HFFc6 (cell line): ENCODE measurements at regions not wholly inside any gene's neighbourhood (a gene's known extent, or its start where the extent isn't known, plus 50 kb on each side); places are given as distances from the start of the nearest gene placed in this dataset.

ENCODE experiments used
- DNase-seq: peaks from one replicate; pipeline ENCODE4 v3.0.0-alpha.2; 2018
- H3K27ac Mint-ChIP-seq: 2 replicates; pipeline ENCODE4 v1.8.0; 2020; ENCODE audit warnings: mild to moderate bottlenecking, mixed read lengths
- H3K27me3 Mint-ChIP-seq: 2 replicates; pipeline ENCODE4 v1.8.0; 2021; ENCODE audit warnings: mild to moderate bottlenecking, moderate library complexity, mixed read lengths; ENCODE audit not compliant: insufficient read depth
- H3K36me3 Mint-ChIP-seq: 2 replicates; pipeline ENCODE4 v1.8.0; 2021; ENCODE audit warnings: low read depth, mixed read lengths
- H3K4me1 Mint-ChIP-seq: 2 replicates; pipeline ENCODE4 v1.8.0; 2020; ENCODE audit warnings: low read depth, mixed read lengths
- H3K4me3 Mint-ChIP-seq: 2 replicates; pipeline ENCODE4 v1.8.0; 2020; ENCODE audit warnings: mild to moderate bottlenecking, moderate library complexity, mixed read lengths
- H3K9me3 Mint-ChIP-seq: 2 replicates; pipeline ENCODE4 v1.8.0; 2020; ENCODE audit warnings: mild to moderate bottlenecking, mixed read lengths
- TF ChIP-seq, protein P1 (sequence below): fragments of 200-600 bp; sonication (generic); IDR thresholded peaks from 2 replicates; pipeline ENCODE4 v1.5.0; 2021; ENCODE audit warnings: antibody characterized with exemption, mild to moderate bottlenecking

GRCh38 chr3:187518616-187519015 lies 150.4 kb downstream of the RTP4 start:
- no peak for DNase-seq
- H3K36me3 Mint-ChIP-seq = no peaks in the 10 kb centered on the region
- no peaks in the 10 kb centered on the region for H3K27me3 Mint-ChIP-seq
- H3K4me1 Mint-ChIP-seq = peaks cover 30% of the 10 kb centered on the region
- peak overlapping the region; percentile 77; the same call in 1 of the 2 replicates for H3K27ac Mint-ChIP-seq
- peak overlapping the region; percentile 66; the same call in 1 of the 2 replicates for H3K4me3 Mint-ChIP-seq
- TF ChIP-seq, protein P1, sequence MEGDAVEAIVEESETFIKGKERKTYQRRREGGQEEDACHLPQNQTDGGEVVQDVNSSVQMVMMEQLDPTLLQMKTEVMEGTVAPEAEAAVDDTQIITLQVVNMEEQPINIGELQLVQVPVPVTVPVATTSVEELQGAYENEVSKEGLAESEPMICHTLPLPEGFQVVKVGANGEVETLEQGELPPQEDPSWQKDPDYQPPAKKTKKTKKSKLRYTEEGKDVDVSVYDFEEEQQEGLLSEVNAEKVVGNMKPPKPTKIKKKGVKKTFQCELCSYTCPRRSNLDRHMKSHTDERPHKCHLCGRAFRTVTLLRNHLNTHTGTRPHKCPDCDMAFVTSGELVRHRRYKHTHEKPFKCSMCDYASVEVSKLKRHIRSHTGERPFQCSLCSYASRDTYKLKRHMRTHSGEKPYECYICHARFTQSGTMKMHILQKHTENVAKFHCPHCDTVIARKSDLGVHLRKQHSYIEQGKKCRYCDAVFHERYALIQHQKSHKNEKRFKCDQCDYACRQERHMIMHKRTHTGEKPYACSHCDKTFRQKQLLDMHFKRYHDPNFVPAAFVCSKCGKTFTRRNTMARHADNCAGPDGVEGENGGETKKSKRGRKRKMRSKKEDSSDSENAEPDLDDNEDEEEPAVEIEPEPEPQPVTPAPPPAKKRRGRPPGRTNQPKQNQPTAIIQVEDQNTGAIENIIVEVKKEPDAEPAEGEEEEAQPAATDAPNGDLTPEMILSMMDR = no peak
- no peaks in the 10 kb centered on the region for H3K9me3 Mint-ChIP-seq

DNA sequence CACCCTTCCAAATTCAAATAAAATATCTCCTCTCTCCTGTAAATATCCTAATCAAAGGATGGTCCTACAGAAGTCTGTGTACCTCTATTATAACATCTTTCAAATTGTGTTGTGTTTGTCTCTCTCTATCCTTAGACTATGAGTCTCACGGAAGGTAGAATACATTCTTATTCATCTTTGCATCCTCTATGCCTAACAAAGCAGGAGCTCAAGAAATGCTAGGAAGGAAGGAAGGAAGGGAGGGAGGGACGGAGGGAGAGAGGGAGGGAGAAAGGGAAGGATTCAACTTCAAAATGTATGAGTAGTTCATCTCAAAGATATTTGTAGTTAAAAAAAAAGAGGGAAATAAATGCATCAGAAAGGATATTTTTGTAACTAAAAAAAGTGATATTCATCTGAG lies 150.0 kb downstream of the RTP4 start:
- DNase-seq = no peak
- TF ChIP-seq, protein P1 = no peak
- no peak overlapping the region for H3K27ac Mint-ChIP-seq
- no peaks in the 10 kb centered on the region for H3K27me3 Mint-ChIP-seq
- H3K4me1 Mint-ChIP-seq = peaks cover 30% of the 10 kb centered on the region
- no peaks in the 10 kb centered on the region for H3K36me3 Mint-ChIP-seq
- no peak overlapping the region for H3K4me3 Mint-ChIP-seq
- no peaks in the 10 kb centered on the region for H3K9me3 Mint-ChIP-seq

GRCh38 chr3:187516446-187517185 lies 148.4 kb downstream of the RTP4 start:
- no peaks in the 10 kb centered on the region; the same call in 1 of the 2 replicates for H3K27me3 Mint-ChIP-seq
- H3K4me1 Mint-ChIP-seq = peaks cover 30% of the 10 kb centered on the region
- H3K36me3 Mint-ChIP-seq = no peaks in the 10 kb centered on the region

GRCh38 chr3:187507905-187508304 lies 139.7 kb downstream of the RTP4 start:
- H3K9me3 Mint-ChIP-seq = no peaks in the 10 kb centered on the region
- peaks cover 2% of the 10 kb centered on the region for H3K27me3 Mint-ChIP-seq
- H3K27ac Mint-ChIP-seq = no peak overlapping the region
- no peak for DNase-seq
- TF ChIP-seq, protein P1 = no peak
- H3K36me3 Mint-ChIP-seq = no peaks in the 10 kb centered on the region
- peaks cover 36% of the 10 kb centered on the region for H3K4me1 Mint-ChIP-seq
- H3K4me3 Mint-ChIP-seq = no peak overlapping the region

More at GRCh38 chr3:187516446-187517185, 148.4 kb downstream of the RTP4 start:
- H3K9me3 Mint-ChIP-seq = no peaks in the 10 kb centered on the region
- TF ChIP-seq, protein P1 = no peak
- DNase-seq = no peak
- no peak overlapping the region for H3K4me3 Mint-ChIP-seq
- H3K27ac Mint-ChIP-seq = no peak overlapping the region

- peaks cover 2% of the 10 kb centered on the region for H3K27me3 Mint-ChIP-seq
- TF ChIP-seq, protein P1 = no peak
- H3K4me1 Mint-ChIP-seq = peaks cover 36% of the 10 kb centered on the region
- DNase-seq = peak; percentile 19
- H3K4me3 Mint-ChIP-seq = no peak overlapping the region
- no peaks in the 10 kb centered on the region for H3K36me3 Mint-ChIP-seq
- no peak overlapping the region for H3K27ac Mint-ChIP-seq
- no peaks in the 10 kb centered on the region for H3K9me3 Mint-ChIP-seq
Measured at GRCh38 chr3:187507266-187507665, 139.1 kb downstream of the RTP4 start.
